ENCODE measurements at regions not wholly inside any gene's neighbourhood (a gene's known extent, or its start where the extent isn't known, plus 50 kb on each side); places are given as distances from the start of the nearest gene placed in this dataset.
A peak's percentile ranks its signal among the peaks of the same experiment; 100 is the strongest.

GRCh38 chr6:6772751-6773150, 184.2 kb downstream of the LY86 start:
- TF ChIP-seq GLI4 (tag by site-specific recombination; IDR thresholded peaks at IDR 0.05) (no peak), ZNF223 (tag by site-specific recombination; IDR thresholded peaks at IDR 0.05) (no peak), KLF8 (tag by site-specific recombination; IDR thresholded peaks at IDR 0.05) (no peak), YY1 (tag by site-specific recombination; IDR thresholded peaks at IDR 0.05) (no peak), GLIS2 (tag by site-specific recombination; IDR thresholded peaks at IDR 0.05) (0 out of 2 replicates have a peak, but pooled peaks have one; percentile 18), ZBTB20 (tag by site-specific recombination; IDR thresholded peaks at IDR 0.05) (peak; percentile 61), ZNF416 (tag by site-specific recombination; IDR thresholded peaks at IDR 0.05) (no peak), ZNF214 (tag by site-specific recombination; IDR thresholded peaks at IDR 0.05; ENCODE audit: borderline replicate concordance) (no peak), ZIC2 (tag by site-specific recombination; IDR thresholded peaks at IDR 0.05) (peak; percentile 61), ZNF776 (tag by site-specific recombination; IDR thresholded peaks at IDR 0.05; ENCODE audit: borderline replicate concordance) (no peak), GLIS1 (tag by site-specific recombination; IDR thresholded peaks at IDR 0.05) (peak; percentile 91), SCRT1 (tag by site-specific recombination; IDR thresholded peaks at IDR 0.05; ENCODE audit: borderline replicate concordance) (no peak)
- TF ChIP-seq, protein P1, sequence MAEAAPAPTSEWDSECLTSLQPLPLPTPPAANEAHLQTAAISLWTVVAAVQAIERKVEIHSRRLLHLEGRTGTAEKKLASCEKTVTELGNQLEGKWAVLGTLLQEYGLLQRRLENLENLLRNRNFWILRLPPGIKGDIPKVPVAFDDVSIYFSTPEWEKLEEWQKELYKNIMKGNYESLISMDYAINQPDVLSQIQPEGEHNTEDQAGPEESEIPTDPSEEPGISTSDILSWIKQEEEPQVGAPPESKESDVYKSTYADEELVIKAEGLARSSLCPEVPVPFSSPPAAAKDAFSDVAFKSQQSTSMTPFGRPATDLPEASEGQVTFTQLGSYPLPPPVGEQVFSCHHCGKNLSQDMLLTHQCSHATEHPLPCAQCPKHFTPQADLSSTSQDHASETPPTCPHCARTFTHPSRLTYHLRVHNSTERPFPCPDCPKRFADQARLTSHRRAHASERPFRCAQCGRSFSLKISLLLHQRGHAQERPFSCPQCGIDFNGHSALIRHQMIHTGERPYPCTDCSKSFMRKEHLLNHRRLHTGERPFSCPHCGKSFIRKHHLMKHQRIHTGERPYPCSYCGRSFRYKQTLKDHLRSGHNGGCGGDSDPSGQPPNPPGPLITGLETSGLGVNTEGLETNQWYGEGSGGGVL (tag by site-specific recombination; IDR thresholded peaks at IDR 0.05), result no peak
- TF ChIP-seq, protein P2, sequence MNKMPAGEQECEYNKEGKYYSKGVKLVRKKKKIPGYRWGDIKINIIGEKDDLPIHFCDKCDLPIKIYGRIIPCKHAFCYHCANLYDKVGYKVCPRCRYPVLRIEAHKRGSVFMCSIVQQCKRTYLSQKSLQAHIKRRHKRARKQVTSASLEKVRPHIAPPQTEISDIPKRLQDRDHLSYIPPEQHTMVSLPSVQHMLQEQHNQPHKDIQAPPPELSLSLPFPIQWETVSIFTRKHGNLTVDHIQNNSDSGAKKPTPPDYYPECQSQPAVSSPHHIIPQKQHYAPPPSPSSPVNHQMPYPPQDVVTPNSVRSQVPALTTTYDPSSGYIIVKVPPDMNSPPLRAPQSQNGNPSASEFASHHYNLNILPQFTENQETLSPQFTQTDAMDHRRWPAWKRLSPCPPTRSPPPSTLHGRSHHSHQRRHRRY (tag by site-specific recombination; IDR thresholded peaks at IDR 0.05), result no peak
- ChIA-PET CTCF (interaction anchor here (0.7 to 1.5 kb wide), 3 partner anchors 95 to 1255 kb away, joined by 3 to 6 read pairs (median 4); no protein-coding TSS in a partner anchor), POLR2A (no interaction called here)
- Histone ChIP-seq H3K4me1 (ENCODE audit: control insufficient read depth, insufficient read depth, low read length) (no peaks in the 10 kb centered on the region), H3K4me3 (ENCODE audit: low read depth, low read length) (no peak overlapping the region), H3K9me3 (ENCODE audit: control insufficient read depth, insufficient read depth, low read depth, low read length) (no peaks in the 10 kb centered on the region), H3K27ac (ENCODE audit: extremely low read depth, low read depth, low read length) (no peak overlapping the region), H3K36me3 (ENCODE audit: control insufficient read depth in 2 of 2, insufficient read depth in 1 of 2, low read length in 2 of 2) (no peaks in the 10 kb centered on the region)

DNA sequence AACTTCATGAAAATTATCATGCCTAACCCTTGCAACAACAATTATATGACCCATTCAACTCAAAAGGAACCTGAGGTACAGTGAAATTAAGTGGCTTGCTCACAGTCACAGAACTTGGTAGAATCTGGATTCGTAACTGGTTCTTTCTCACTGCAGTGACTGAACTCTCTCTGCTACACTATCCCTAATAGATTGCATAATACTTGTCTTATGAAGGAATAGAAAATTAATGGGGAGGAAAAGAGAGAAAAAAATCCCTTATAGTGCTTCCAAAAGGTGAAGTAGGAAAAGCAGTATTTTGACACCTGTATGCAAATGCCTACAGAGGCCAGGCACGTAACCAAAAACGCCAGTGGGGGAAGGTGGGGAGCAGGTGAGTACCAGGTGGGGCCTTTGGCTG, 186.6 kb downstream of the LY86 start:
- TF ChIP-seq, protein P3, sequence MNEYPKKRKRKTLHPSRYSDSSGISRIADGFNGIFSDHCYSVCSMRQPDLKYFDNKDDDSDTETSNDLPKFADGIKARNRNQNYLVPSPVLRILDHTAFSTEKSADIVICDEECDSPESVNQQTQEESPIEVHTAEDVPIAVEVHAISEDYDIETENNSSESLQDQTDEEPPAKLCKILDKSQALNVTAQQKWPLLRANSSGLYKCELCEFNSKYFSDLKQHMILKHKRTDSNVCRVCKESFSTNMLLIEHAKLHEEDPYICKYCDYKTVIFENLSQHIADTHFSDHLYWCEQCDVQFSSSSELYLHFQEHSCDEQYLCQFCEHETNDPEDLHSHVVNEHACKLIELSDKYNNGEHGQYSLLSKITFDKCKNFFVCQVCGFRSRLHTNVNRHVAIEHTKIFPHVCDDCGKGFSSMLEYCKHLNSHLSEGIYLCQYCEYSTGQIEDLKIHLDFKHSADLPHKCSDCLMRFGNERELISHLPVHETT (tag by site-specific recombination; IDR thresholded peaks at IDR 0.05), result no peak
- no peak for TF ChIP-seq OSR2 (tag by site-specific recombination; IDR thresholded peaks at IDR 0.05)
- TF ChIP-seq ZNF391 (tag by site-specific recombination; IDR thresholded peaks at IDR 0.05; ENCODE audit: borderline replicate concordance, low read depth), result no peak
- TF ChIP-seq, protein P4, sequence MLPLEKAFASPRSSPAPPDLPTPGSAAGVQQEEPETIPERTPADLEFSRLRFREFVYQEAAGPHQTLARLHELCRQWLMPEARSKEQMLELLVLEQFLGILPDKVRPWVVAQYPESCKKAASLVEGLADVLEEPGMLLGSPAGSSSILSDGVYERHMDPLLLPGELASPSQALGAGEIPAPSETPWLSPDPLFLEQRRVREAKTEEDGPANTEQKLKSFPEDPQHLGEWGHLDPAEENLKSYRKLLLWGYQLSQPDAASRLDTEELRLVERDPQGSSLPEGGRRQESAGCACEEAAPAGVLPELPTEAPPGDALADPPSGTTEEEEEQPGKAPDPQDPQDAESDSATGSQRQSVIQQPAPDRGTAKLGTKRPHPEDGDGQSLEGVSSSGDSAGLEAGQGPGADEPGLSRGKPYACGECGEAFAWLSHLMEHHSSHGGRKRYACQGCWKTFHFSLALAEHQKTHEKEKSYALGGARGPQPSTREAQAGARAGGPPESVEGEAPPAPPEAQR (tag by site-specific recombination; IDR thresholded peaks at IDR 0.05), result no peak
- TF ChIP-seq KLF1 (tag by site-specific recombination; IDR thresholded peaks at IDR 0.05), result no peak
- TF ChIP-seq ZNF324 (tag by site-specific recombination; IDR thresholded peaks at IDR 0.05), result no peak
- no peak for TF ChIP-seq ZNF707 (tag by site-specific recombination; IDR thresholded peaks at IDR 0.05)
- no peak for TF ChIP-seq GFI1B (tag by site-specific recombination; IDR thresholded peaks at IDR 0.05)
- TF ChIP-seq ZNF747 (tag by site-specific recombination; IDR thresholded peaks at IDR 0.05), result no peak
- no peak for TF ChIP-seq ZNF16 (tag by site-specific recombination; IDR thresholded peaks at IDR 0.05; ENCODE audit: low read depth)
- no peak for TF ChIP-seq ZNF548 (tag by site-specific recombination; IDR thresholded peaks at IDR 0.05)
- TF ChIP-seq ZNF629 (tag by site-specific recombination; IDR thresholded peaks at IDR 0.05), result no peak
- Histone ChIP-seq H3K27ac (ENCODE audit: extremely low read depth, low read depth, low read length) (no peak overlapping the region), H3K9me3 (ENCODE audit: control insufficient read depth, insufficient read depth, low read depth, low read length) (no peaks in the 10 kb centered on the region), H3K4me3 (ENCODE audit: low read depth, low read length) (no peak overlapping the region), H3K4me1 (ENCODE audit: control insufficient read depth, insufficient read depth, low read length) (no peaks in the 10 kb centered on the region), H3K36me3 (ENCODE audit: control insufficient read depth in 2 of 2, insufficient read depth in 1 of 2, low read length in 2 of 2) (no peaks in the 10 kb centered on the region)
- ChIA-PET POLR2A (no interaction called here), CTCF (no interaction called here)

Measured in HEK293 (cell line).